GM23338 (cell line): ENCODE measurements at regions not wholly inside any gene's neighbourhood (a gene's known extent, or its start where the extent isn't known, plus 50 kb on each side); places are given as distances from the start of the nearest gene placed in this dataset.

Source experiments
- ATAC-seq: fragments of 200-7000 bp; cut with Tn5 transposase; 3 replicates; pipeline ENCODE4 v1.9.1; 2020
- DNase-seq: peaks from one replicate; pipeline ENCODE4 v3.0.0-alpha.2; 2015; ENCODE audit warnings: low spot score
- H2AFZ ChIP-seq: fragments of 200-600 bp; sonication (generic); 2 replicates; pipeline ENCODE4 v1.8.0; 2016; ENCODE audit warnings: antibody characterized with exemption, mild to moderate bottlenecking, moderate library complexity
- H3F3A ChIP-seq: fragments of 200-600 bp; sonication (generic); replicated peaks from 2 replicates; pipeline ENCODE4 v1.8.0; 2017; ENCODE audit warnings: antibody characterized with exemption, mixed run types, low read depth
- H3K27ac ChIP-seq: fragments of 200-600 bp; sonication (generic); 2 replicates; pipeline ENCODE4 v1.6.1; 2016; ENCODE audit warnings: low read depth
- H3K27me3 ChIP-seq: fragments of 200-600 bp; sonication (generic); 2 replicates; pipeline ENCODE4 v1.8.0; 2016; ENCODE audit warnings: mild to moderate bottlenecking, mixed run types, moderate library complexity; ENCODE audit not compliant: insufficient read depth
- H3K36me3 ChIP-seq: fragments of 200-600 bp; sonication (generic); 2 replicates; pipeline ENCODE4 v1.8.0; 2016; ENCODE audit warnings: mild to moderate bottlenecking; ENCODE audit not compliant: insufficient read depth
- H3K4me1 ChIP-seq: fragments of 200-600 bp; sonication (generic); 2 replicates; pipeline ENCODE4 v1.8.0; 2016; ENCODE audit warnings: mild to moderate bottlenecking, moderate library complexity; ENCODE audit not compliant: insufficient read depth
- H3K4me2 ChIP-seq: fragments of 200-600 bp; sonication (generic); 2 replicates; pipeline ENCODE4 v1.7.1; 2017; ENCODE audit warnings: mixed run types
- H3K4me3 ChIP-seq: fragments of 200-600 bp; sonication (generic); 2 replicates; pipeline ENCODE4 v1.6.1; 2016; ENCODE audit warnings: mixed run types
- H3K79me2 ChIP-seq: fragments of 200-600 bp; sonication (generic); replicated peaks from 2 replicates; pipeline ENCODE4 v1.8.0; 2017; ENCODE audit warnings: mild to moderate bottlenecking; ENCODE audit not compliant: insufficient read depth
- H3K9me2 ChIP-seq: fragments of 200-600 bp; sonication (generic); 2 replicates; pipeline ENCODE4 v1.8.0; 2017; ENCODE audit not compliant: insufficient read depth
- H4K20me1 ChIP-seq: fragments of 200-600 bp; sonication (generic); replicated peaks from 2 replicates; pipeline ENCODE4 v1.8.0; 2017; ENCODE audit warnings: mild to moderate bottlenecking; ENCODE audit not compliant: insufficient read depth
- H3K27ac Mint-ChIP-seq: 2 replicates; pipeline ENCODE4 v1.8.0; 2020; ENCODE audit warnings: inconsistent platforms, mild to moderate bottlenecking, moderate library complexity, mixed read lengths
- H3K27me3 Mint-ChIP-seq: 3 replicates; pipeline ENCODE4 v1.8.0; 2022; ENCODE audit warnings: low read depth, mild to moderate bottlenecking, moderate library complexity, mixed read lengths, inconsistent platforms; ENCODE audit not compliant: insufficient read depth, poor library complexity
- H3K36me3 Mint-ChIP-seq: 3 replicates; pipeline ENCODE4 v1.8.0; 2021; ENCODE audit warnings: low read depth, mild to moderate bottlenecking, inconsistent platforms, moderate library complexity, mixed read lengths
- H3K4me1 Mint-ChIP-seq: 3 replicates; pipeline ENCODE4 v1.8.0; 2020; ENCODE audit warnings: mild to moderate bottlenecking, inconsistent platforms, mixed read lengths
- H3K4me3 Mint-ChIP-seq: 3 replicates; pipeline ENCODE4 v1.8.0; 2021; ENCODE audit warnings: moderate library complexity, mild to moderate bottlenecking, inconsistent platforms, mixed read lengths
- H3K9me3 Mint-ChIP-seq: 3 replicates; pipeline ENCODE4 v1.8.0; 2020; ENCODE audit warnings: moderate library complexity, mild to moderate bottlenecking, inconsistent platforms, mixed read lengths
- CREB1 ChIP-seq: fragments of 250-450 bp; sonication (Bioruptor Pico); IDR thresholded peaks from 2 replicates; pipeline ENCODE4 v1.5.0; 2020; ENCODE audit warnings: low read depth, mild to moderate bottlenecking, moderate library complexity
- ETS1 ChIP-seq: IDR thresholded peaks from 2 replicates; pipeline ENCODE4 v1.6.1; 2016; ENCODE audit warnings: antibody characterized with exemption
- EZH2 ChIP-seq: fragments of 200-600 bp; sonication (generic); IDR thresholded peaks from one replicate; pipeline ENCODE4 v1.8.0; 2017; ENCODE audit warnings: antibody characterized with exemption, mild to moderate bottlenecking, low read depth; ENCODE audit not compliant: unreplicated experiment
- EZH2phosphoT487 ChIP-seq: fragments of 200-600 bp; sonication (generic); IDR thresholded peaks from one replicate; pipeline ENCODE4 v1.8.1; 2018; ENCODE audit warnings: antibody characterized with exemption; ENCODE audit not compliant: unreplicated experiment
- JUNB ChIP-seq: IDR thresholded peaks from one replicate; pipeline ENCODE4 v1.6.1; 2016; ENCODE audit warnings: antibody characterized with exemption; ENCODE audit not compliant: unreplicated experiment
- POLR2AphosphoS5 ChIP-seq: IDR thresholded peaks from 2 replicates; pipeline ENCODE4 v1.6.1; 2016; ENCODE audit warnings: antibody characterized with exemption, low read depth
- REST ChIP-seq: IDR thresholded peaks from one replicate; pipeline ENCODE4 v1.6.1; 2018; ENCODE audit warnings: antibody characterized with exemption; ENCODE audit not compliant: unreplicated experiment
- STAT1 ChIP-seq: IDR thresholded peaks from one replicate; pipeline ENCODE4 v1.6.1; 2016; ENCODE audit warnings: antibody characterized with exemption; ENCODE audit not compliant: unreplicated experiment
- ZNF114 ChIP-seq: fragments of 250-450 bp; sonication (Bioruptor Pico); IDR thresholded peaks from 2 replicates; pipeline ENCODE4 v1.5.0; 2020; ENCODE audit warnings: mild to moderate bottlenecking, moderate library complexity
- ZNF331 ChIP-seq: fragments of 250-450 bp; sonication (Bioruptor Pico); IDR thresholded peaks from 2 replicates; pipeline ENCODE4 v1.5.0; 2020; ENCODE audit warnings: low read depth, mild to moderate bottlenecking, moderate library complexity
- ZNF462 ChIP-seq: fragments of 250-450 bp; sonication (Bioruptor Pico); IDR thresholded peaks from 2 replicates; pipeline ENCODE4 v1.5.0; 2020; ENCODE audit warnings: mild to moderate bottlenecking, moderate library complexity

GRCh38 chr2:173488861-173489260 lies 134.2 kb downstream of the CDCA7 start (continued):
- TF ChIP-seq EZH2 (no peak), ZNF331 (no peak), CREB1 (CRISPR knock-in tag) (no peak), POLR2AphosphoS5 (no peak), REST (no peak), JUNB (no peak)

- no peaks in the 10 kb centered on the region for H3K27me3 ChIP-seq
- no peaks in the 10 kb centered on the region for H4K20me1 ChIP-seq
- no peak overlapping the region for H3K4me2 ChIP-seq
- no peaks in the 10 kb centered on the region for H3K79me2 ChIP-seq
- no peaks in the 10 kb centered on the region for H3K4me1 ChIP-seq
- DNase-seq (no peak), ATAC-seq (no peak)
- no peak overlapping the region for H3K4me3 ChIP-seq
- H3K27ac ChIP-seq, result no peak overlapping the region
- H3K9me3 Mint-ChIP-seq, result no peaks in the 10 kb centered on the region
- H3K4me1 Mint-ChIP-seq, result no peaks in the 10 kb centered on the region
- no peaks in the 10 kb centered on the region for H3F3A ChIP-seq
- no peaks in the 10 kb centered on the region for H3K9me2 ChIP-seq
- no peak overlapping the region for H2AFZ ChIP-seq
- no peaks in the 10 kb centered on the region for H3K36me3 Mint-ChIP-seq
- no peaks in the 10 kb centered on the region for H3K27me3 Mint-ChIP-seq
- H3K4me3 Mint-ChIP-seq, result no peak overlapping the region
- H3K36me3 ChIP-seq, result no peaks in the 10 kb centered on the region
- no peak overlapping the region for H3K27ac Mint-ChIP-seq
- TF ChIP-seq EZH2 (no peak), POLR2AphosphoS5 (no peak), STAT1 (no peak), ZNF114 (CRISPR knock-in tag) (no peak), JUNB (no peak), EZH2phosphoT487 (no peak), ZNF331 (no peak), REST (no peak), ZNF462 (CRISPR knock-in tag) (no peak), ETS1 (no peak)
Observed at GRCh38 chr2:173491418-173491817, 136.7 kb downstream of the CDCA7 start.
